ENCODE measurements at regions not wholly inside any gene's neighbourhood (a gene's known extent, or its start where the extent isn't known, plus 50 kb on each side); places are given as distances from the start of the nearest gene placed in this dataset.

GRCh38 chr12:25681580-25681979 lies 128.5 kb upstream of the LMNTD1 start:
- TF ChIP-seq, protein P1, sequence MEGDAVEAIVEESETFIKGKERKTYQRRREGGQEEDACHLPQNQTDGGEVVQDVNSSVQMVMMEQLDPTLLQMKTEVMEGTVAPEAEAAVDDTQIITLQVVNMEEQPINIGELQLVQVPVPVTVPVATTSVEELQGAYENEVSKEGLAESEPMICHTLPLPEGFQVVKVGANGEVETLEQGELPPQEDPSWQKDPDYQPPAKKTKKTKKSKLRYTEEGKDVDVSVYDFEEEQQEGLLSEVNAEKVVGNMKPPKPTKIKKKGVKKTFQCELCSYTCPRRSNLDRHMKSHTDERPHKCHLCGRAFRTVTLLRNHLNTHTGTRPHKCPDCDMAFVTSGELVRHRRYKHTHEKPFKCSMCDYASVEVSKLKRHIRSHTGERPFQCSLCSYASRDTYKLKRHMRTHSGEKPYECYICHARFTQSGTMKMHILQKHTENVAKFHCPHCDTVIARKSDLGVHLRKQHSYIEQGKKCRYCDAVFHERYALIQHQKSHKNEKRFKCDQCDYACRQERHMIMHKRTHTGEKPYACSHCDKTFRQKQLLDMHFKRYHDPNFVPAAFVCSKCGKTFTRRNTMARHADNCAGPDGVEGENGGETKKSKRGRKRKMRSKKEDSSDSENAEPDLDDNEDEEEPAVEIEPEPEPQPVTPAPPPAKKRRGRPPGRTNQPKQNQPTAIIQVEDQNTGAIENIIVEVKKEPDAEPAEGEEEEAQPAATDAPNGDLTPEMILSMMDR (IDR thresholded peaks at IDR 0.05; ENCODE audit: low read depth, low read length, missing input control): no peak
- TF ChIP-seq RAD21 (IDR thresholded peaks at IDR 0.05): no peak
- no peak for TF ChIP-seq REST (IDR thresholded peaks at IDR 0.05)
- no peak for TF ChIP-seq MAX (IDR thresholded peaks at IDR 0.05)
- TF ChIP-seq HNF4G (IDR thresholded peaks at IDR 0.05): no peak

Data from liver (tissue), 3 donors.